ENCODE measurements at regions not wholly inside any gene's neighbourhood (a gene's known extent, or its start where the extent isn't known, plus 50 kb on each side); places are given as distances from the start of the nearest gene placed in this dataset.
"Not testable (repeated sequence)": the region's sequence is repeated elsewhere in the genome, so short reads cannot be mapped to it uniquely, and the experiment has no call there.

- no peak for DNase-seq (ENCODE audit: low read depth)
Observed at GRCh38 chr22:25487508-25487907, 77.0 kb upstream of the GRK3 start.

DNA sequence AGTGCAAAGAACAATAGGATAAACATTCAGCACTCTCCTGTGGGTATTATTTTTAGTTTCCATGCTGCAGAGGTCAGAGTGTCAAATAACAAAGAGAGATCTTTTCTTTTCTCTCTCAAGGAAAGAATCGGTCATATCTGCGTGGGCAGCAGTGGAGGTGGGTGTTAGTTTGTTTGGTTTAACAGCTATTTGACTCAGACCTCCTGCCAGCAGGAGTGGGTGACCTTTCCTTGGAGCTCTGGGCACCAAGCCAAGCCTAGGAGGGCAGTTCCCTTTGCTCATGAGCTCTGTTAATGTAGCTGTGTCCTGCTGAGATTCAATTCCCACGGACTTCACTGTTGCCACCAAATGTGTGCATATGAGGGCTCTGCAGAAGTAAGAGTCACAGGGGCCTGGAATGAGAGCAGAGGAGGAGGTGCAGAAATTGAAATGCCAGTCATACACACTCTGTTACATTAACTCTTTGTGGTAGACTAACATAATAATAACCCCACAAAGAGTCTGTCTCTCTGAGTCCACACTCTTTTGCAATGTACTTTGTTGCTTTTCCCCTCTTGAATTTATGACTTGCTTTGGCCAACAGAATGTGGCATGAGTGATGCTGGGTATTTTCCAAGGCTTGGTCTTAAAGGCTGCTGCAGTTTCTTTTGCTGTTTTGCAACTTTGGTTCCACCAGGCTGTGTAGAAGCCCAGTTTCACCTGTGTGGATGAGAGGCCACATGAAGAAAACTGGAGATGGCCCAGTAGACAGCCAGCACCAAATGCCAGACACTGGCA, 76.0 kb upstream of the GRK3 start:
- DNase-seq (ENCODE audit: low read depth): peak; percentile 92

DNA sequence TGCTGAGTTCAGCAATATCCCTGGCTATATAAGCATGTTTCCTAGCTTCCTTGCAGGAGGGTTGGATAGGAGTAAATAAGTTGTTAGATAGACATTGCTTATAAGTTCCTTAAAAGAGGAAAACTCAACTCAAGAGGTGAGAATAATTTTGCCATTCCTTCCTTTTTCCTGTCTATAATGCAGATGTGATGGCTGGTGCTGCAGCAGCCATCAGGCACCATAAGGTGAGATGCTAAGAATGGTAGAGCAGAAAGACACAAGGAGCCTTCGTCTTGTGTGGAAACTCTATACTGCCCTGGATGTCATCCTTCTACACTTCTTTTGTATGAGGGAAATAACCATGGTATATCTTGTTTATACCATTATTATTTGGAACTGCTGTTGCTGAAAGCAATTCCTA, 74.5 kb upstream of the GRK3 start:
- no peak for DNase-seq (ENCODE audit: low read depth)

DNA sequence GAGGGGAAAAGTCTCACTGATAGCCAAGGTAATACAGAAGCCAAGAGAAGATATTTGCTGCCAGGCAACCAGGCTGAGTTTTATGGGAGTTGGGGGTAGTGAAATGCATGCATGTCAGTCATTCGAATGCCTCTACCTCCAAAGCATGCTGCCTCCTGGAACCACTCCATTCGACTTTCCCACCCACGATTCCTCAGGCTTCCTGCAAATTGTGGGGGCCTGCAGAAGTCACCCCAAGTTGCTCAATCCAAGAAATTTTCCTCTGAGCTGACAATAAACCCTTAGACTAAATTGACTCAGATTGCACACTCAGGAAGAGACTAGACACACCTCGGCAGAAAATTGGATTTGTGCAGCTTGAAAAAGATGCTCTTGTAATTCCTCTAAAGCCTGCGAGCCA, 73.6 kb upstream of the GRK3 start:
- DNase-seq (ENCODE audit: low read depth): no peak

- DNase-seq (ENCODE audit: low read depth): no peak
Observed at GRCh38 chr22:25492162-25492561, 72.3 kb upstream of the GRK3 start.

DNA sequence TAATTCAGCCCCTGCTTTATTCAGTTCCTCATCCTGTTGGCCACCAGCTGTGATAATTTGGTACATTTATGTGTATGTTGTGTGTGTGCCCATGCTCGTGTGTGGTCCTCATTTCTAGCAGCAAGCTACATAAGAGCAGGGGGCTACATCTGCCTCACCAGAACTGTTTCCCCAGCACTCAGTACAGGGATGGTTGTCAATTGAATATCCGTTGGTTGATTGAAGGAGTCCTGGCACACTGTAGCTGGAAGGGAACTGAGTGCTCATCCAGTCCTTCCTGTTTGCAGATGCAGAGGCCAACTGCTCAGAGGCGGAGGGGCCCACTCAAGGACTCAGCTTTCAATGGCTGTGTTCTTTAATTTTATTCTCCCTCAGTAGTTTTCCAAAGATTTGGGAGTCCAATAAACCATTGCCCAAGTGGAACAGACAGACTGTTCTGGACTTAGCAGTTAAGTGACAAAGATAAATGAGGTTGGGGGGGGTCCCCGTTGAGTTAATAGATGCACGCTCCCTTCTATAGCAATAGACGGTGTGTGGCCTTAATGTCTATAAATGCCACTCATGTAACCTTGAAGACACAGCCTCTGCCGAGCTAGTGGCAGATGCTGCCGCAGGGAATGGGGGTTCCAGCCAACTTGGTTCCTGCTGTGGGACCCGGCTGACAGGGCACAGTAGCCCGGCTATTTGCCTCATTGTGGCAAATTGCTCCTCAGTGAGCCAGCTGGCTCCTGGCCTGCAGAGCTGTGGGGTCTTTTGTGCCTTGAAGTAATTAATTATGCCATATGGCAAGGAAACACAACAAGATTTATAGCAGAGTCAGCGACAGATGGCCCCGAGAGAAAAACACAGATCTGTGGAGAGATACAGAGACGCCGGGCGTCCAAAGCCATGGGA, 71.4 kb upstream of the GRK3 start:
- DNase-seq (ENCODE audit: low read depth): peak; percentile 8

GRCh38 chr22:25493794-25494193, 70.7 kb upstream of the GRK3 start:
- no peak for DNase-seq (ENCODE audit: low read depth)

DNA sequence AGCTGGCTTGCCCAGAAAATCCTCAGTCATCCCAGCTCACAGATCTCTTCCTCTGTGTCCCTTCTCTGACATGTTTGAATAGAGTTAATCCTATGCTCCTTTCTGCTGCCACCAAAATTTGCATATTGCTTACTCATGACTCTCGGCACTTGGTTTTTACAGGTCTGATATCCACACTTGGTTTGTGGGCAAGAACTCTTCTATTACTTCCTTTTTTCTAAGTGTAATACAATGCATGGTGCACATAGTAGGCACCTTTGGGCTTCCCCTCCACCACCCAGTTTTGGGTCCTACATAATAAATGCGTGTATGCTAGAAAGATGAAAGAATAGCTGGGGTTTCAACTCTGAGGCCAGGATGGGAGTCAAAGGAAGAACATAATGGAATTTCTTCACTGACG, 69.7 kb upstream of the GRK3 start:
- peak; percentile 7 for DNase-seq (ENCODE audit: low read depth)

DNA sequence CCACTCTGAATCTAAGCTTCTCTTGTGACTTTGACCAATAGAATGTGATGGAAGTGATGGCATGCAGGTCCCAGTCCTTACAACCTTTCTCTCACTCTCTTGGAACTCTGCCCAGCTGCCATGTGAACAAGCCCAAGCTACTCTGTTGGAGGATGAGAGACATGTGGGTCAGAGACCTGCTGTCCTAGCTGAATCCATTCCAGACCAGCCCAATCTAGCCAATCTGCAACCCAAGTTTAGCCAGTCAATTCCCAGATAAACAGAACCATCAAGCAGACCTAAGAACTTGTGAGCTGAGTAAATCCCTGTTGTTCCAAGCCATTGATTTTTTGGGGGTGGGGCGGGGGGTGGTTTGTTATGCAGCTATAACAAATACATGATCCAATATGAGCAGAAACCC, 69.2 kb upstream of the GRK3 start:
- peak; percentile 28 for DNase-seq (ENCODE audit: low read depth)

DNA sequence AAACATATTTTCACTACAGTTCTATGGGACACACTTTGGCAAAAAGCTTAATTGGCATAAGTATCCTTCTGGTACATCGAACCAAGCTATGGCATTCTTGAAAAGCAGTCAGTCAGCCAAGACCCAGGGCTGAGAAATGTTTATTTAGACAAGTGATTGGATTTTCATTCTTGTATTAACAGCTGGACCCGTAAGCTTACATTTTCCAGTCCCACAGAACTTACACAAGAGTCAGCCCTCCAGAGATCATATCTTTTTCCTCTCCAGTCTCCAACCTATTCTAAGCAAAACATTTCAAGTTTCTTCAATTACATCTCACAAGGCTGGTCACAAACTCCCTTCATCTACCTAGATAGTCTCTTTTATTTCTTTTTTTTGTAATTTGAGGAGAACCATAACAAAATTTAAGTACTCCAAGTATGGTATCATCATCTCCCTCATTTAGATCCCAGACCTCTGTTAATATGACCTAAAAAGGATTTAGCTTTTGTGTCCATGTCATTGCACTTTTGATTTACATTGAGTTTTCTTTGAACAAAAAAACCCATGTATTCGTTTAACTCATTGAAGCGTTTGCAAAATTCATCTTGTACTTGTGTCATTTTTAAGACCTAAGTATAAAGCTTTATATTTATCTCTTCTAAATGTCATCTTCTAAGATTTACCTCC, 67.9 kb upstream of the GRK3 start:
- peak; percentile 12 for DNase-seq (ENCODE audit: low read depth)

DNA sequence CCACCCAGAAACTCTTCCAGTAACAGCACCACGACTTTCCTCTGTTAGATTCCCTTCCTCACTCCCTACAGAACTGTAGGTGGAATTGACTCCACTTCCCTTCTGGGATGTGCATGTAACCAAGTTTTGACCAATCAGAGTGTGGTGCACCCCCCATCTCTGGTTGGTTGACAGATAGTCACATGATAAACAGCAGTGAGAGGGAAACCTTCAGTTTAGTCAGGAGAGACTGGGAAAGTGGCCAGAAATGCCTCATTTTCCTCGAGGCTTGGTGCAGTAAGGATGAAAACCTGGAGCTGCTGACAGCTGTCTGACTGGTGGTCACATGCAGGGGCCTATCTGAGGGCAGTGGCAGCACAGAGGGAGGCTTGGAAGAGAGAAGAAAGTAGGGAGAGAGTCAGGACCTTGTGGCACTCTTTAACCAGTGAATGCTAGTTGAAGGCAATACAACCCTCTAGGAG, 67.3 kb upstream of the GRK3 start:
- DNase-seq (ENCODE audit: low read depth): peak; percentile 52

GRCh38 chr22:25497716-25498115, 66.8 kb upstream of the GRK3 start:
- no peak for DNase-seq (ENCODE audit: low read depth)

GRCh38 chr22:25500671-25501070, 63.8 kb upstream of the GRK3 start:
- not testable (repeated sequence) for DNase-seq (ENCODE audit: low read depth)

DNA sequence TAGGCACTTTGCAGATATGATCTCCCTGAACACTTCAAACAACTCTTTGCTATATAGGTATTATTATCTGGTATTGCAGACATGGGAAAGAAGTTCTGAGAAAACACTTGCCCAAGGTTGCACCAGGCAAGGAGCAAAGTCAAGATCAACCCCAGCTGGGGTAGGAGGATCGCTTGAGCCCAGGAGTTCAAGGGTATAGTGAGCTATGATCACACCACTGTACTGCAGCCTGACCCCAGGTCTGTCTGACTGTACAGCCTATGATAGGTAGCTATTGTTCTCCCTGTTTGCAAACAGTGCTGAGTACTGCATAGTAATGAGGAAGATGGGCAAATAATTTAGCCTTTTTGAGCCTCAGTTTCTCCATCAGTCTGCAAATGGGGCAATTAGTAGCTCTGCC, 60.5 kb upstream of the GRK3 start:
- DNase-seq (ENCODE audit: low read depth): not testable (repeated sequence)

DNA sequence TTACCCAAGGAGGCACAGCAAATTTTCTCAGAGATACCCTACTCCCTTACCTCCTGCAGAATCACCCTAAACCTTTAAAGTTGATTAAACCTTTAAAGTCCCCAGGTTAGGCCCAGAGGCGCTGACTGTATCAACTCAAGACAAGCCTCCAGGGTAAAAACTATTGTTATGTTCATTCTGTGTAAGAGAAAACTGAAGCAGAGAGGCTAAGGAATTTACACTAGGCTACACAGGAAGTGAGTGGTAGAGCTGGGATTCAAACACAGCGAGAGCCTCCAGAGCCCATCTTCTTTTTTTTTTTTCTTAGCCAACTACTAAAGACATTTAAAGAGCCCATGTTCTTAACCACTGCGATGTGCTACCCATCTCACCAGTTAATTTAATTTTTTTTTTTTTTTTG, 56.3 kb upstream of the GRK3 start:
- DNase-seq (ENCODE audit: low read depth): no peak

GRCh38 chr22:25508761-25509321, 55.6 kb upstream of the GRK3 start:
- no peak for DNase-seq (ENCODE audit: low read depth)

DNA sequence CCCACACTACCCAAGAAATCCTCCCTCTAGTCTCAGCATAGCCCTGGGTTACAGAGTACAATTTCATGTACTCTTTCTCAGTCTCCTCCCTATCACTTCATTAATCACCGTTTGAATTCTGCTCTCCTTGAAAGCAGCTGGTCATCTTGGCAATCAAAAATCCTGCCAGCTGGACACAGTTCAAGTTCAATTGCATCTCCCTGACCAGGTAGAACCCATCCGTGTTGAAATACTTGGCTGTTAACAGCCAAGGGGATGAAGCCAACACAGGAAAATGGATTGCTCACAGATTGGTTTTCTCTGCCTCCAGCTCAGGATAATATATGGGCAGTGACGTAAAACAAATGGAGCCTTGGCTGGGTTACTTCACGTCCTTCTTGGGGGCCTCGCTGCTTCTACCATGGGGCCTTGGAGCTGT, 55.1 kb upstream of the GRK3 start:
- DNase-seq (ENCODE audit: low read depth): no peak

- no peak for DNase-seq (ENCODE audit: low read depth)
Observed at GRCh38 chr22:25510876-25511275, 53.6 kb upstream of the GRK3 start.

- DNase-seq (ENCODE audit: low read depth): no peak
Observed at GRCh38 chr22:25511725-25512124, 52.8 kb upstream of the GRK3 start.

DNA sequence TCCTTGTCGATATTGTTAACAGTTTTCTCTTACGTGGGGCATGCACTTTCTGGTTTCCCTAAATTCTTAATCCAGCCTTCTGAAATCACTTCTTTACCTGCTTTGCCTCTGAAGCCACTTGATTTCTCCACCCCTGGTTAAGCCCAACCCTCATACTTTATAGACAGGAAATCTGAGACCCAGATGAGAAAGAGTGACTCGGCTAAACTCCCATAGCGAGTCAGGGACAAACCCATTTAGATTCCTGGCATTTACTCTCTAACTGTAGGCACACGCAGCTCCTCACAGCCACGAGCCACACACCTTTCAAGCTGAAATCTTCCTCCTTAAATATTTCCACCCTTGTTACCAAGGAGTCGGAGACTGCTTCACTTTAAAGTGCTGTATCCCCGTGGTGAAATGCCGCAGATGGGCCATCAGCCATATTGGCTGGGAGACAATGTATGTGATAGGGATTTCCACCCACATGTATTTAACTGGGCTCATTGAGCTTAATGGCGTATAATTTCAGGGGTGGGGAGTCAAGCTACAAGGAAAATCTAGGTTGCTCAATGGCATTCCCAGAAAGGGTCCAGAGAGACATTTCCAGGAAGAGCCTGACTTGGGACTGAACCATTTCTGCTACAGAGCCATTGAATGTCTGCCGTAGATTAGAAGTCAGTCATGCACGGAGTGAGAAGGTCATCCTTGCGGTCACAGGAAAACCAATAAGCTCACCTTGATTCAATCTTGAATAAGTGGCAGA, 49.9 kb upstream of the GRK3 start:
- peak; percentile 38 for DNase-seq (ENCODE audit: low read depth)

Measured in M059J (cell line).